ENCODE measurements at regions not wholly inside any gene's neighbourhood (a gene's known extent, or its start where the extent isn't known, plus 50 kb on each side); places are given as distances from the start of the nearest gene placed in this dataset.
A peak's percentile ranks its signal among the peaks of the same experiment; 100 is the strongest.

- Histone ChIP-seq H3K23ac (ENCODE audit: low read length) (no peak overlapping the region), H3K79me2 (ENCODE audit: control insufficient read depth, insufficient read depth, low read length, poor library complexity) (peaks cover 4% of the 10 kb centered on the region), H3K9ac (ENCODE audit: low read length) (no peak overlapping the region), H3K9me3 (ENCODE audit: insufficient read depth, low read depth, low read length) (peaks cover 2% of the 10 kb centered on the region), H4K8ac (ENCODE audit: low read depth, low read length) (no peak overlapping the region), H4K12ac (ENCODE audit: low read depth, low read length) (no peak overlapping the region), H4K91ac (ENCODE audit: low read depth, low read length) (no peak overlapping the region), H2BK12ac (ENCODE audit: low read length) (no peak overlapping the region), H3K4me2 (ENCODE audit: low read length) (no peak overlapping the region), H3K79me1 (ENCODE audit: low read length) (peaks cover 22% of the 10 kb centered on the region), H2BK120ac (ENCODE audit: insufficient read depth, low read length, poor library complexity) (no peak overlapping the region), H3K27me3 (ENCODE audit: insufficient read depth, low read length) (no peaks in the 10 kb centered on the region), H3K27ac (ENCODE audit: low read depth, low read length) (no peak overlapping the region), H3K36me3 (ENCODE audit: control insufficient read depth in 1 of 2, insufficient read depth in 2 of 2, low read length in 2 of 2) (no peaks in the 10 kb centered on the region), H2AK5ac (ENCODE audit: low read length) (no peak overlapping the region), H2AFZ (ENCODE audit: insufficient read depth, low read length, poor library complexity) (no peak overlapping the region), H3K18ac (ENCODE audit: low read length) (no peak overlapping the region), H3K4me1 (ENCODE audit: control insufficient read depth in 1 of 2, insufficient read depth in 2 of 2, low read length in 2 of 2) (peaks cover 20 to 27% of the 10 kb centered on the region in 2 experiments), H2BK5ac (ENCODE audit: low read depth, low read length, poor library complexity) (no peak overlapping the region), H3K4ac (ENCODE audit: low read depth, low read length) (no peak overlapping the region), H3K14ac (ENCODE audit: low read length) (no peak overlapping the region), H3K4me3 (ENCODE audit: low read depth, low read length) (no peak overlapping the region)
- no CpG with 5 or more reads among the region's 1 CpG for WGBS (ENCODE audit: extremely low coverage, insufficient coverage, insufficient read length)
- no peak for DNase-seq
These were observed 107.0 kb upstream of the TSPAN2 start for GRCh38 chr1:115196296-115196695.

GRCh38 chr1:115194506-115194905 is 105.2 kb upstream of the TSPAN2 start:
- H3K23ac ChIP-seq (ENCODE audit: low read length): no peak overlapping the region
- peaks cover 2% of the 10 kb centered on the region for H3K9me3 ChIP-seq (ENCODE audit: insufficient read depth, low read depth, low read length)
- no peak overlapping the region for H3K4me3 ChIP-seq (ENCODE audit: low read depth, low read length)
- no peaks in the 10 kb centered on the region for H3K27me3 ChIP-seq (ENCODE audit: insufficient read depth, low read length)
- peak overlapping the region; percentile 70 for H2BK5ac ChIP-seq (ENCODE audit: low read depth, low read length, poor library complexity)
- no peak overlapping the region for H3K4ac ChIP-seq (ENCODE audit: low read depth, low read length)
- H3K4me1 ChIP-seq (ENCODE audit: control insufficient read depth in 1 of 2, insufficient read depth in 2 of 2, low read length in 2 of 2): peaks cover 24 to 36% of the 10 kb centered on the region in 2 experiments
- H3K4me2 ChIP-seq (ENCODE audit: low read length): peak overlapping the region; percentile 14
- H3K79me1 ChIP-seq (ENCODE audit: low read length): peaks cover 28% of the 10 kb centered on the region
- H3K14ac ChIP-seq (ENCODE audit: low read length): peak overlapping the region; percentile 47
- H3K36me3 ChIP-seq (ENCODE audit: control insufficient read depth in 1 of 2, insufficient read depth in 2 of 2, low read length in 2 of 2): no peaks in the 10 kb centered on the region
- H2AFZ ChIP-seq (ENCODE audit: insufficient read depth, low read length, poor library complexity): peak overlapping the region; percentile 17
- peak; percentile 46 to 50 for DNase-seq
- peak overlapping the region; percentile 79 for H2BK120ac ChIP-seq (ENCODE audit: insufficient read depth, low read length, poor library complexity)
- H2AK5ac ChIP-seq (ENCODE audit: low read length): peak overlapping the region; percentile 85
- no CpG with 5 or more reads among the region's 2 CpGs for WGBS (ENCODE audit: extremely low coverage, insufficient coverage, insufficient read length)
- H3K18ac ChIP-seq (ENCODE audit: low read length): peak overlapping the region; percentile 63
- H3K27ac ChIP-seq (ENCODE audit: low read depth, low read length): peak overlapping the region; percentile 82
- H2BK12ac ChIP-seq (ENCODE audit: low read length): peak overlapping the region; percentile 35
- H3K79me2 ChIP-seq (ENCODE audit: control insufficient read depth, insufficient read depth, low read length, poor library complexity): peaks cover 4% of the 10 kb centered on the region
- peak overlapping the region; percentile 55 for H4K8ac ChIP-seq (ENCODE audit: low read depth, low read length)
- peak overlapping the region; percentile 86 for H4K91ac ChIP-seq (ENCODE audit: low read depth, low read length)
- H3K9ac ChIP-seq (ENCODE audit: low read length): no peak overlapping the region
- no peak overlapping the region for H4K12ac ChIP-seq (ENCODE audit: low read depth, low read length)

- Histone ChIP-seq H3K4me2 (ENCODE audit: low read length) (no peak overlapping the region), H2BK120ac (ENCODE audit: insufficient read depth, low read length, poor library complexity) (peak overlapping the region; percentile 79), H3K4me1 (ENCODE audit: control insufficient read depth in 1 of 2, insufficient read depth in 2 of 2, low read length in 2 of 2) (peaks cover 32 to 40% of the 10 kb centered on the region in 2 experiments), H2AK5ac (ENCODE audit: low read length) (no peak overlapping the region), H3K36me3 (ENCODE audit: control insufficient read depth in 1 of 2, insufficient read depth in 2 of 2, low read length in 2 of 2) (no peaks in the 10 kb centered on the region), H3K4ac (ENCODE audit: low read depth, low read length) (no peak overlapping the region), H3K14ac (ENCODE audit: low read length) (no peak overlapping the region), H3K23ac (ENCODE audit: low read length) (no peak overlapping the region), H3K4me3 (ENCODE audit: low read depth, low read length) (no peak overlapping the region), H3K79me2 (ENCODE audit: control insufficient read depth, insufficient read depth, low read length, poor library complexity) (peaks cover 6% of the 10 kb centered on the region), H3K79me1 (ENCODE audit: low read length) (peaks cover 33% of the 10 kb centered on the region), H3K27ac (ENCODE audit: low read depth, low read length) (no peak overlapping the region), H2AFZ (ENCODE audit: insufficient read depth, low read length, poor library complexity) (no peak overlapping the region), H3K9ac (ENCODE audit: low read length) (no peak overlapping the region), H4K91ac (ENCODE audit: low read depth, low read length) (peak overlapping the region; percentile 2), H4K8ac (ENCODE audit: low read depth, low read length) (no peak overlapping the region), H3K9me3 (ENCODE audit: insufficient read depth, low read depth, low read length) (peaks cover 2% of the 10 kb centered on the region), H3K18ac (ENCODE audit: low read length) (peak overlapping the region; percentile 10), H3K27me3 (ENCODE audit: insufficient read depth, low read length) (no peaks in the 10 kb centered on the region), H2BK5ac (ENCODE audit: low read depth, low read length, poor library complexity) (no peak overlapping the region), H2BK12ac (ENCODE audit: low read length) (peak overlapping the region; percentile 55), H4K12ac (ENCODE audit: low read depth, low read length) (no peak overlapping the region)
- DNase-seq: peak; percentile 30 to 64
- WGBS (ENCODE audit: extremely low coverage, insufficient coverage, insufficient read length): no CpG with 5 or more reads among the region's 3 CpGs
These were observed 103.9 kb upstream of the TSPAN2 start for GRCh38 chr1:115193046-115193828.

GRCh38 chr1:115192200-115192767 is 103.0 kb upstream of the TSPAN2 start:
- Histone ChIP-seq H4K91ac (ENCODE audit: low read depth, low read length) (peak overlapping the region; percentile 45), H3K27me3 (ENCODE audit: insufficient read depth, low read length) (no peaks in the 10 kb centered on the region), H2BK12ac (ENCODE audit: low read length) (peak overlapping the region; percentile 93), H3K4me2 (ENCODE audit: low read length) (no peak overlapping the region), H2BK120ac (ENCODE audit: insufficient read depth, low read length, poor library complexity) (peak overlapping the region; percentile 88), H3K36me3 (ENCODE audit: control insufficient read depth in 1 of 2, insufficient read depth in 2 of 2, low read length in 2 of 2) (no peaks in the 10 kb centered on the region), H3K18ac (ENCODE audit: low read length) (peak overlapping the region; percentile 57), H3K23ac (ENCODE audit: low read length) (no peak overlapping the region), H3K4me1 (ENCODE audit: control insufficient read depth in 1 of 2, insufficient read depth in 2 of 2, low read length in 2 of 2) (peaks cover 32 to 38% of the 10 kb centered on the region in 2 experiments), H2AFZ (ENCODE audit: insufficient read depth, low read length, poor library complexity) (no peak overlapping the region), H3K27ac (ENCODE audit: low read depth, low read length) (no peak overlapping the region), H3K79me2 (ENCODE audit: control insufficient read depth, insufficient read depth, low read length, poor library complexity) (peaks cover 7% of the 10 kb centered on the region), H4K8ac (ENCODE audit: low read depth, low read length) (no peak overlapping the region), H3K9ac (ENCODE audit: low read length) (no peak overlapping the region), H3K14ac (ENCODE audit: low read length) (peak overlapping the region; percentile 16), H3K4me3 (ENCODE audit: low read depth, low read length) (no peak overlapping the region), H3K79me1 (ENCODE audit: low read length) (peaks cover 39% of the 10 kb centered on the region), H2BK5ac (ENCODE audit: low read depth, low read length, poor library complexity) (no peak overlapping the region), H3K9me3 (ENCODE audit: insufficient read depth, low read depth, low read length) (peaks cover 2% of the 10 kb centered on the region), H3K4ac (ENCODE audit: low read depth, low read length) (peak overlapping the region; percentile 60), H4K12ac (ENCODE audit: low read depth, low read length) (no peak overlapping the region), H2AK5ac (ENCODE audit: low read length) (peak overlapping the region; percentile 11)
- no CpG with 5 or more reads among the region's 7 CpGs for WGBS (ENCODE audit: extremely low coverage, insufficient coverage, insufficient read length)
- DNase-seq: peak in 1 of 2 donors; percentile 36
